Ovary (tissue), 7 donors: ENCODE measurements at regions not wholly inside any gene's neighbourhood (a gene's known extent, or its start where the extent isn't known, plus 50 kb on each side); places are given as distances from the start of the nearest gene placed in this dataset.

Experiments used
- DNase-seq, 5 donors: peaks; one replicate each; pipeline ENCODE4 v3.0.0-alpha.2; 2019 to 2020
- H3K27ac ChIP-seq, 2 donors: fragments of 200-600 bp; one replicate each; pipeline versions ENCODE4 v1.5.1 to v1.8.0; 2019 to 2022
- H3K27me3 ChIP-seq: fragments of 200-600 bp; one replicate; pipeline ENCODE4 v1.8.0; 2022
- H3K36me3 ChIP-seq: fragments of 200-600 bp; sonication (generic); one replicate; pipeline ENCODE4 v1.5.1; 2019
- H3K4me1 ChIP-seq: one replicate; pipeline ENCODE4 v1.8.1; 2013; ENCODE audit warnings: mild to moderate bottlenecking, moderate library complexity; ENCODE audit not compliant: insufficient read depth
- H3K4me3 ChIP-seq: fragments of 200-600 bp; sonication (generic); one replicate; pipeline ENCODE4 v1.5.1; 2017
- H3K9me3 ChIP-seq, 2 donors: fragments of 200-600 bp in 1 of 2; sonication (generic) in 1 of 2; one replicate each; pipeline versions ENCODE4 v1.5.1 to v1.8.1; 2013 to 2019; ENCODE audit warnings: mild to moderate bottlenecking in 1 of 2, moderate library complexity in 1 of 2
- CTCF ChIP-seq, 3 donors: fragments of 450-650 bp in 2 of 3; fragments of 200-600 bp in 1 of 3; IDR thresholded peaks; one replicate each; pipeline versions ENCODE4 v1.5.1 to v1.8.0; 2016 to 2022; ENCODE audit warnings: antibody characterized with exemption in 3 of 3, mild to moderate bottlenecking in 1 of 3
- EP300 ChIP-seq: sonication (generic); formaldehyde crosslinking; IDR thresholded peaks from one replicate; pipeline ENCODE4 v1.6.1; 2017; ENCODE audit warnings: antibody characterized with exemption
- POLR2A ChIP-seq: fragments of 450-650 bp; IDR thresholded peaks from one replicate; pipeline ENCODE4 v1.6.1; 2017; ENCODE audit warnings: antibody characterized with exemption, mild to moderate bottlenecking, moderate library complexity
- WGBS, 3 donors: extraction: QIAGEN DNeasy Blood & Tissue Kit in 1 of 3; methylation state at CpG; one replicate each; pipeline versions ENCODE4 v1.1.5 to v1.1.7; 2013 to 2017; 5-methylcytosine and 5-hydroxymethylcytosine counted together
- intact Hi-C, 4 donors: fragments of 100-400 bp; cut with DNase I; formaldehyde crosslinking; loops; one replicate each; pipeline versions ENCODE4 v1.11.0 to v1.15.1; 2022 to 2023
- donor health status: DM: no; HTN: no; CAD: no; lungs with moderate emphysema.
- donor health status: DM: no; HTN: no; CAD: no.
- donor health status: Bipolar disorder and iron deficiency.
- donor health status: DM: no; HTN: no; CAD: no.
- donor health status: DM: yes; HTN: yes; CAD: no.

- TF ChIP-seq POLR2A (no peak), CTCF (IDR thresholded peaks at IDR 0.05) (no peak), EP300 (no peak)
- Histone ChIP-seq H3K27ac (no peak overlapping the region), H3K27me3 (no peaks in the 10 kb centered on the region), H3K4me3 (no peak overlapping the region), H3K4me1 (no peaks in the 10 kb centered on the region), H3K36me3 (no peaks in the 10 kb centered on the region), H3K9me3 (no peaks in the 10 kb centered on the region)
- no peak for DNase-seq
- intact Hi-C loops: no loop called here
- 26 to 42% (median 28%) methylated on average over 1 of the region's 1 CpG for WGBS, 3 donors
Observed at GRCh38 chr7:80403686-80404241, 108.1 kb downstream of the GNAT3 start.

- 71 to 85% (median 83%) methylated on average over 1 of the region's 1 CpG for WGBS, 3 donors
- Histone ChIP-seq H3K27ac (no peak overlapping the region), H3K36me3 (no peaks in the 10 kb centered on the region), H3K4me3 (no peak overlapping the region), H3K4me1 (no peaks in the 10 kb centered on the region), H3K27me3 (no peaks in the 10 kb centered on the region), H3K9me3 (no peaks in the 10 kb centered on the region)
- no peak for DNase-seq
- TF ChIP-seq POLR2A (no peak), EP300 (no peak), CTCF (IDR thresholded peaks at IDR 0.05) (no peak)
- intact Hi-C loops: no loop called here
Observed at GRCh38 chr7:80401708-80402107, 110.2 kb downstream of the GNAT3 start.

GRCh38 chr7:80393786-80394185, 118.1 kb downstream of the GNAT3 start:
- DNase-seq: no peak
- Histone ChIP-seq H3K4me3 (no peak overlapping the region), H3K4me1 (no peaks in the 10 kb centered on the region), H3K27me3 (no peaks in the 10 kb centered on the region), H3K9me3 (no peaks in the 10 kb centered on the region), H3K27ac (no peak overlapping the region), H3K36me3 (no peaks in the 10 kb centered on the region)
- intact Hi-C loops: loop anchor here in 2 of 4 donors (10.0 kb wide), 2 partner anchors 259 to 299 kb away; partner anchors contain the start of gene GNAI1 (in 1 of the 2)
- TF ChIP-seq EP300 (no peak), POLR2A (no peak), CTCF (IDR thresholded peaks at IDR 0.05) (no peak)
- whole genome bisulfite sequencing, 3 donors: 82 to 87% (median 83%) methylated on average over 2 of the region's 2 CpGs

GRCh38 chr7:80392229-80393169, 119.4 kb downstream of the GNAT3 start:
- Histone ChIP-seq H3K9me3 (no peaks in the 10 kb centered on the region), H3K4me1 (no peaks in the 10 kb centered on the region)

More at GRCh38 chr7:80392229-80393169, 119.4 kb downstream of the GNAT3 start:
- intact Hi-C loops: loop anchor here in 2 of 4 donors (10.0 kb wide), 2 partner anchors 258 to 298 kb away; partner anchors contain the start of gene GNAI1 (in 1 of the 2)
- DNase-seq: no peak
- H3K36me3 ChIP-seq: no peaks in the 10 kb centered on the region
- no peak overlapping the region for H3K27ac ChIP-seq
- TF ChIP-seq POLR2A (no peak), CTCF (IDR thresholded peaks at IDR 0.05) (peak; percentile 30 to 38 (median 32)), EP300 (no peak)
- no peaks in the 10 kb centered on the region for H3K27me3 ChIP-seq
- 77 to 81% (median 78%) methylated on average over 4 of the region's 4 CpGs for WGBS, 3 donors
- no peak overlapping the region for H3K4me3 ChIP-seq
